ENCODE measurements at regions not wholly inside any gene's neighbourhood (a gene's known extent, or its start where the extent isn't known, plus 50 kb on each side); places are given as distances from the start of the nearest gene placed in this dataset.

DNA sequence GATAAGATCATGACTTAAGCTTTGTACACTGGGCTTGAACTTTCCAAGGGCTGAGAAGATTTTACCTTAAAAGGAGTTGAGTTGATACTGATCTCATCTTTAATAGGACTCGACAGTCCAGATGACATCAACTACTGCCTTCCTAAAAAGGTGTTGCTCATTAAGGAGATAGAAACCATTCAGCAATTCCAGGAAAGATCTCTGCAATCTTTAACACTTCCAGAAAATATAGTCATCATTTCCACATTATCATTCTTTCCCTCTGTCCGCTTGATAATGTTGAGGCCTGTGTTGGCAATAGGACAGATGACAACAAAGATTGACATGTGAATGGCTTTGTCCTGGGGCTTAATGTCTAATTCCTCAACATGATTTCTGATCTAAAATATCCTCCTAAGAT, 145.4 kb upstream of the C1orf21 start:
- no peak overlapping the region for H3K27ac ChIP-seq (ENCODE audit: control insufficient read depth, insufficient read depth)
- no peaks in the 10 kb centered on the region for H3K4me1 ChIP-seq (ENCODE audit: control insufficient read depth, insufficient read depth, low read length)
- H2AFZ ChIP-seq (ENCODE audit: control insufficient read depth, low read depth, low read length) = no peak overlapping the region
- no peak for TF ChIP-seq RAD51 (IDR thresholded peaks at IDR 0.05)
- TF ChIP-seq MYB (IDR thresholded peaks at IDR 0.05; ENCODE audit: borderline replicate concordance, low read depth, low read length) = no peak
- 42% methylated on average over 2 of the region's 2 CpGs for WGBS (ENCODE audit: insufficient coverage, insufficient replicate concordance, low lambda C conversion rate, missing lambda C conversion rate)
- H3K4me2 ChIP-seq (ENCODE audit: control insufficient read depth, insufficient read depth) = no peak overlapping the region
- intact Hi-C loops (cut with micrococcal nuclease; ENCODE audit: unreplicated experiment) = no loop called here
- FAIRE-seq = no peak
- H3K4me3 ChIP-seq = no peak overlapping the region
- ChIA-PET SMC1A (ENCODE audit: uncharacterized antibody, unreplicated experiment) (interaction anchor here (1.0 kb wide), 1 partner anchor 586 kb away, joined by 3 read pairs; no protein-coding TSS in a partner anchor), CTCF (no interaction called here), RAD21 (ENCODE audit: unreplicated experiment) (no interaction called here), POLR2A (no interaction called here)
- no peaks in the 10 kb centered on the region for H3K79me2 ChIP-seq (ENCODE audit: control insufficient read depth, insufficient read depth, low read length)
- in situ Hi-C loops (cut with MboI) = no loop called here
- H4K20me1 ChIP-seq (ENCODE audit: control insufficient read depth, insufficient read depth) = no peaks in the 10 kb centered on the region
- BruUV-seq (replicated peaks) = no TSS peak
- H3K27me3 ChIP-seq (replicated peaks in 1 of 2; ENCODE audit: control insufficient read depth in 2 of 2, insufficient read depth in 2 of 2, low read length in 1 of 2) = no peaks in the 10 kb centered on the region
- H3K9me3 ChIP-seq (replicated peaks; ENCODE audit: control insufficient read depth, insufficient read depth, low read length) = no peaks in the 10 kb centered on the region
- H3K36me3 ChIP-seq (ENCODE audit: control insufficient read depth in 2 of 2, insufficient read depth in 2 of 2, low read length in 1 of 2) = no peaks in the 10 kb centered on the region
- no peak overlapping the region for H3K9ac ChIP-seq (ENCODE audit: control insufficient read depth, insufficient read depth, low read length)
- no peak for ATAC-seq
- DNase-seq (ENCODE audit: low read depth, low spot score) = no peak

DNA sequence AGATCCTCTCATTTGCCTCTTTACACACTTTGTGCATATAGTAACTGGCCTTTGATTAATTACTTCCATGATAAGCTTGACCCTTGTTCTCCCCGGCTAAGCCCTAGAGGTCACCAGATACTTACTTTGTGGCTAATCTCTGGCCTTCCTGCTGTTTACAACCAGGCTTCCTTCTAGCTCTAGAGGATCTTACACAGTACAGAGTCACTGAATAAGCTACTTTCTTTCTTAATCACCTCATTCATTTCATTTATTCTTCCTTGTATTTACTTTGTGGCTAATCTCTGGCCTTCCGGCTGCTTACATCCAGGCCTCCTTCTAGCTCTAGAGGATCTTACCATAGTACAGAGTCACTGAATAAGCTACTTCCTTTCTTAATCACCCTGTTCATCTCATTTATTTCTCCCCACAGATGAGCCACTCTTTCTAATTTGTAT, 144.3 kb upstream of the C1orf21 start:
- BruUV-seq (replicated peaks) = no TSS peak
- Histone ChIP-seq H3K79me2 (ENCODE audit: control insufficient read depth, insufficient read depth, low read length) (no peaks in the 10 kb centered on the region), H3K27me3 (replicated peaks in 1 of 2; ENCODE audit: control insufficient read depth in 2 of 2, insufficient read depth in 2 of 2, low read length in 1 of 2) (no peaks in the 10 kb centered on the region), H3K36me3 (ENCODE audit: control insufficient read depth in 2 of 2, insufficient read depth in 2 of 2, low read length in 1 of 2) (no peaks in the 10 kb centered on the region), H3K27ac (ENCODE audit: control insufficient read depth, insufficient read depth) (no peak overlapping the region), H3K4me2 (ENCODE audit: control insufficient read depth, insufficient read depth) (no peak overlapping the region), H4K20me1 (ENCODE audit: control insufficient read depth, insufficient read depth) (no peaks in the 10 kb centered on the region), H3K4me1 (ENCODE audit: control insufficient read depth, insufficient read depth, low read length) (no peaks in the 10 kb centered on the region), H3K4me3 (no peak overlapping the region), H2AFZ (ENCODE audit: control insufficient read depth, low read depth, low read length) (no peak overlapping the region), H3K9me3 (replicated peaks; ENCODE audit: control insufficient read depth, insufficient read depth, low read length) (no peaks in the 10 kb centered on the region), H3K9ac (ENCODE audit: control insufficient read depth, insufficient read depth, low read length) (no peak overlapping the region)
- ChIA-PET CTCF (interaction anchor here (0.7 to 0.8 kb wide), 2 partner anchors 421 to 449 kb away, joined by 3 read pairs; no protein-coding TSS in a partner anchor), RAD21 (ENCODE audit: unreplicated experiment) (interaction anchor here (0.8 kb wide), 1 partner anchor 320 kb away, joined by 3 read pairs; no protein-coding TSS in a partner anchor), POLR2A (no interaction called here), SMC1A (ENCODE audit: uncharacterized antibody, unreplicated experiment) (interaction anchor here (1.0 kb wide), 1 partner anchor 277 kb away, joined by 3 read pairs; no protein-coding TSS in a partner anchor)
- 100% methylated on average over 2 of the region's 2 CpGs for WGBS (ENCODE audit: insufficient coverage, insufficient replicate concordance, low lambda C conversion rate, missing lambda C conversion rate)
- peak; percentile 34; the same call in 1 of the 2 replicates for TF ChIP-seq RAD21 (IDR thresholded peaks at IDR 0.05; ENCODE audit: insufficient read depth, low read depth, low read length)
- no peak for TF ChIP-seq SMAD5 (IDR thresholded peaks at IDR 0.05; ENCODE audit: low read depth)
- no peak for TF ChIP-seq SMC3 (IDR thresholded peaks at IDR 0.05; ENCODE audit: borderline replicate concordance, low read length)
- no peak for TF ChIP-seq SUZ12 (IDR thresholded peaks at IDR 0.05; ENCODE audit: unreplicated experiment)
- TF ChIP-seq, protein P1, sequence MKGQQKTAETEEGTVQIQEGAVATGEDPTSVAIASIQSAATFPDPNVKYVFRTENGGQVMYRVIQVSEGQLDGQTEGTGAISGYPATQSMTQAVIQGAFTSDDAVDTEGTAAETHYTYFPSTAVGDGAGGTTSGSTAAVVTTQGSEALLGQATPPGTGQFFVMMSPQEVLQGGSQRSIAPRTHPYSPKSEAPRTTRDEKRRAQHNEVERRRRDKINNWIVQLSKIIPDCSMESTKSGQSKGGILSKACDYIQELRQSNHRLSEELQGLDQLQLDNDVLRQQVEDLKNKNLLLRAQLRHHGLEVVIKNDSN (IDR thresholded peaks at IDR 0.05; ENCODE audit: borderline replicate concordance, extremely low read length, insufficient read depth, low read depth, low read length) = no peak
- TF ChIP-seq NBN (IDR thresholded peaks at IDR 0.05) = no peak
- in situ Hi-C loops (cut with MboI) = no loop called here
- FAIRE-seq (no peak), ATAC-seq (no peak), DNase-seq (ENCODE audit: low read depth, low spot score) (no peak)
- intact Hi-C loops (cut with micrococcal nuclease; ENCODE audit: unreplicated experiment) = no loop called here

Measured in GM12878 (cell line).